ENCODE measurements at regions not wholly inside any gene's neighbourhood (a gene's known extent, or its start where the extent isn't known, plus 50 kb on each side); places are given as distances from the start of the nearest gene placed in this dataset.

DNA sequence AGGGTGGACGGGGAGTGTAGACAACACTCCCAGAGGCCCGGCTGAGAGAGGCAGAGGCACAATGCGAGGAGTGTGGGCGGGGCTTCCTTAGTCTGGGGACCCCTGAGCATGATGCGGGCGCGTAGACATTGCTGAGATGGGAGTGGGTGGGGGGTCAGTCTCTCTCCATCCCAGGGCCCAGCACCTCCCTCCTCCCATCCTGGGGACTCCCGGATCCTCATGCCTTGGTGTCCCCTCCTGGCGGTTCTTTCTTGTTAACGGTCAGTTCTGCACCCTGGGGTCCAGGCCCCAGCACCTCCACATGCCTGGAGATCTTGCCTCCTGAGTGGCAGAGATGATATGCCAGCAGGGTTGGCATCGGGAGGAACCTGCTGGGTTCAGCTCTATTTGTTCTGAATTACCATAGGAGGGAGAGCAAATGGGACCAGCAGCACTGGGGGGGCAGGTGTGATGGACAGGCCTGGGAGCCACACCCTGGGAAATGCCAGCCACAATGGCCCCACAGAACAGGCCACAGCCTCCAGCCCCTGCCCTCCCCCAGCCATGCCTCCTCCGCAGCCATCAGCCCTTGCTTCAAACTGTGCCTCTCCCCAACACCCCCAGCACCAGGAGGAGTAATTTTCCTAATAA lies 55.7 kb downstream of the RTL6 start:
- no peak for DNase-seq (ENCODE audit: low spot score)

DNA sequence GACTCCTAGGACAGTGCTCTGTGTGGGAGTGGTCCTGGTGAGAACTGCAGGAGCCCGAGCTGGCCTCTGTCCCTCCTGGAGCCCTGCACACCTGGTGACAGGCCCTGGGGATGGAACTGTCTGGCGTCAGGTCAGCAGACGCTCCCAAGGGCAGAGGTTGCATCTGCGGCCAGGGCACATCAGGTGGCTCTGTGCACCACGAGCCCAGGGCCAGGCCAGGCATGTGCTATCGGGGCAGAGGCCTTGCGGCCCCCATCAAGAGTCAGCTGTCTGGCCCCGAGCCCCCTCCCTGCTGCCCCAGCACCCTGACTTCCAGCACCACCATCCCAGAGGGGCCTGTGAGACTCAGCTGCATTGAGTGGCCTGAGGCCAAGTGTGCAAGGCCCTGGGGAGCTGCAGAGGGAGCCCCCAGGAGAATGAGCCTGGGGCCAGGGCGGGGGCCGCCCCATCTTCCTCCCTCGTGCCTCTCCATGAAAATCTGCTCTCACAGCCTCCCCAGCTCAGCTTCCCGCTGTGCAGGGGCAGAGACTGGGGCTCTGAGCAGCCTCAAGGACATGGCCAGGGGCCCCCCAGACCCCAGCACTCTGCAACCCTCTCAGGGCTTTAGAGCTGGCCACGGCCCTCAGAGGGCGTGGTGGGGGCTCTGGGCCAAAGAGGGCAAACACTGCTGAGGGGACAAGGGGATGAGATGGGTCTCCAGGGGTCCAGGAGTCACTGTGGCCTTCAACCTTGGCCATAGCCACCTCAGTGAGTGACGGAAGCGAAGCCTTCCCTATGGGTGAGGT lies 56.4 kb downstream of the RTL6 start:
- DNase-seq (ENCODE audit: low spot score) = no peak

DNA sequence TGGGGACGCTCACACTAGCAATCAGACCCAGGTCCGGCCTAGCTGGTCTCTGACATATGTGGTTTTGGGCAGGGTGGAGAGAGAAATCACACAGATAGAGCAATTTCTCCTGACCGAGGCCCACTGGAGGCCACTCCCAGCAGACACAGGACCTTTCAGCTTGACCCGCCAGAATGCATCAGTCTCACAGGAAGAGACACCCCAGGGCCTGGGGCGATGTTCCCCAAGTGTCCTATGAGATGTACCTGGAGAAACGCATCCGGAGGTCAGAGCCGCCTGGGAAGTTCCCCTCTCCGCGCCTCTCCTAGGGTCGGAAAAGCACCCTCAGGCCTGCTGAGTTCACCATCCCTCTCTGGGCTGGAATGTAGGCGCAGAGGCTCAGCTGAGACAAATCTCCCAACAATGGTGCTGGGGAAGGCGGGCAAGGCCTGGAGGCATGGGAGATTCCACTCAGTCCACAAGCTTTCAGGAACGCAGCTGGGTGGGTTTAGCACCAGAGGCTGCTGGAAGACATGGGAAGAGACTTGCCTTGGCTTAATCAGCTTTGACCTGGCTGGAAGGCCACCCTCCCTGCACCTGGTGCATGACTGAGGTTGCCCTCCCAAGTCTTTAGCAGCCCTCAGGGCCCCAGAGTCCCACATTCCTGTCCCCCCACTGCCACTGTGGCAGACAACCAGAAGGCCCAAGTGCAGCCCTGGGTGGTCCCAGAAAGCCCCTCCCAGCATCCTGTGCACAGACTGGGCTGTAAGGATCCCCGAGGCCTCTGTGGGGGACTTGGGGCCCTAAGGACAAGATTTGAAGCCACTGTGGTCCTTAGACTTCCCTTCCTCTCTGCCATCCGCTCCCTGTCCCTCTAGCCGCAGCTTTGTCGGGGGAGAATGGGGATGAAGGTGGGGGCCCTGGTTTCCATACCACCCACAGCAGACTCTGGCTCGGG lies 57.5 kb downstream of the RTL6 start:
- DNase-seq (ENCODE audit: low spot score) = no peak

DNA sequence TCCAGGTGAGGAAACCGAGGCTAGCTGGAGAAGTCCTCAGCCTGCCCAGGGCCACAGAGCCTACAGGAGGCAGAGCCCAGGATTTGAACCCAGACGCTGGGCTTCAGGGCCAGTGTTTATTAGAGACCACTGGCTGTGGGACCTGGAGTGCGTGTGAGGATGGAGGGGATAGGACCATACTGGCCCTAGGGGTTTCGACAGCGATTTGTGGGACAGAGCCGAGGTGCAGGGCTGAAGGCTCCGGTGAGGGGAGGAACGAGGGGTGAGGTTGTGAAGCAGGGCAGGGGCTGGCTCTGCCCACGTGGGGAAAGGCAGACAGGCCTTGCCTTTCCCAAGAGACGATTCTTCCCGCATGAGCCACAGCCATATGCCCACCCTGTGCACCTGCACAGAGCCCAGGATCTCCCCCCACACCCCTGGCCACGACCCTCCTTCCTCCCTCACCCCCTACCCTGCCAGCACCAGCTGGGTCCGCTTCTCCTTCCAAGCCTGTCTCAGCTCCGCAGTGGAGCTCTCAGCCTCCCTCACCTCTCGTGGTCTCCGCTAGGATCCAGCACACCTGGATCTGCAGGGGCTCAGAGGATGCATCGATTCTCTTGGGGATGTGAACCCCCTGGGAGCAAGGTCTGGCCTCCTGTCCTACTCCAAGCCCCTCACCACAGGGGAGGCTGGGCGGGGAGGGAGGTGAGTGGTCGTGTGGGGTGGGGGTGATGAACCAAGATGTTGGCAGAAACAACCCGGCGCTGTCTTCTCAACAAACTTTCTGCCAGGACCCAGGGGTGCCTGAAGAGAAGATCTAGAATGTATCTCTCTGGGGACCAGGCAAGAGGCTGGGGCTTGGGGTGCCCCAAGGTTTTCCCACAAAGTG lies 58.4 kb downstream of the RTL6 start:
- no peak for DNase-seq (ENCODE audit: low spot score)

DNA sequence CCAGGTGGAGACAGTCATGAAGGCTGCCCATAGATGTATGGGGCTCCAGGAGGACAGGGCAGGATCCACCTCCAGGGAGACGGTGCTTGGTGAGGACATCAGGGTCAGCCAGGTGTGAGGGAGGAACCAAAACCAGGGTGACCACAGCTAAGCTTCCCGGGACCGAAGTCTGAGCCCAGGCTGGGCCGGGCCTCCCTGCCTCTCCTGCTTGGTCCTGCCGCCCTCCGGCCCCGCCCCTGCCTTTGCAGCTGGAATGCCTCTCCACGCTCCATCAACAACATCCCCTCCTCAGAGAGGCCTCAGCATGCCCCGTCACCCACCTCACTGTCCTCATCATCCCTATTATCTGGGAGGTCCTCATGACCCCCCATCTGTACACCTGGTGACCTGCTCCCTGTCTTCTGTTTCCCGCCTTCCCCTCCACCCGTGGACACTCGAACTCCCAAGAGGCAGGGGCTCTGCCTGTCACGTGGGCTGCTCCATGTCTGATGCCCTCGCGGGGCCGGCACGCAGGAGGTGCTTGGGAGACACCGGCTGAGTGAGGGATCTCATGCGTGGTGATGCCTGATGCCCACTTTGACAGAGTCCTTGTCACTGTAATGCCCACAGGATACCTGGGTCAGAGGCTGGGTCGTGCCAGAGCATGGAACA lies 59.4 kb downstream of the RTL6 start:
- no peak for DNase-seq (ENCODE audit: low spot score)

DNA sequence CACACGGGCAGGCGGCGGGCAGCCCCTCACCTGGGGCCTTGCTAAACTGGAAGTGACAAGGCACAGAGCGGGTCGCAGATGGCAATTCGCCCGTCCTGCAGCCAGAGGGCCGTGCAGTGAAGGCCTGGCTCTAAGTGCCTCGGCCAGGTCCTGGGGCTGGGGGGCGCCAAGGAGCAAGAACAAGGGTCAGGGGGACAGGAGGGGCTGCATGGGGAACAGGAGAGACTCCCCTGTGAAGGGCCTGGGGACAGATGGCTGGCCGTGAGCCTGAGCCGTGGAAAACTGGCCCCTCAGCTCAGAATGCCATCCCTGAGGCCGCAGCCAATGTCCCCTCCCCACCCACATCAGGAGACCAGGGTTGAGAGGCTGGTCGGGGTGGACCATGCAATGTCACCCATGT lies 60.0 kb downstream of the RTL6 start:
- DNase-seq (ENCODE audit: low spot score) = no peak

DNA sequence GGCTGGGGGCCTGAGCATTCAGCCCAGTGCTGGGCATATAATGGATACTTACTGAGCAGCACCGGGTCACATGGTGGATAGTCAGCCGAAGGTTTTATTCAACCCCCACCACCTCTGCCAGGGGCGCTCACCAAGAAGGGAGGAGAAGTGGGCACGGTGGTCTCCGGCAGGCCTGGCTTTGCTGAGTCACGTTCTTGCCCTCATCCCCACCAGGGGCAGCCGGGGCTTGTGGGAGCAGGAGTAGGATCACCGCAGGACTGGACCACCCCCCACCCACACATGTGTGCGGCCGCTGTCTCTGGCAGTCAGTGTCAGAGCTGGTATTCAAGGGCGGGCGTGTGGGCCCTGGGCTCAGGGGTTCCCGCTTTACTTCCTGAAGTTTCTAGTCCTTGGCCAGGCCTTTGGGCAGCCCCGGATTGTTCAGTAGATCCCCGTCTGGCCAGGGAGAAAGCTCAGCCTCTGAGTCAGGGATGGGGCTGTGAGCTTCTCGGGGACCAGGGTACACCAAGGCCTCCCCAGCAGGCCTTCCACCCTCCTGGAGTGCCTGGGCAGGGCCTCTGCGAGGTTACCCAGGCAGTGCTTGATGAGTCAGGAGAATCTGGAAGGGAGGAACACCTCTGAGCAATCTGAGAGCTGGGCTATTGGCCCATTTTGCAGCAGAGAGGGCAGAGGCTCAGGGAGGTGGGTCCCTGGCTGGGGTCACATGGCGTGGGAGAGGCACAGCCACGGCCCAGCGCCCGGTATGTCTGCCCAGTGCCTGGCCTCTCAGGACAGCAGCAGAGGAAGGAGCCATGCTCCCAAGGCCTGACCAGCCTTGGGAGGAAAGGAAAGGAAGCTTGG lies 60.6 kb downstream of the RTL6 start:
- DNase-seq (ENCODE audit: low spot score) = no peak

DNA sequence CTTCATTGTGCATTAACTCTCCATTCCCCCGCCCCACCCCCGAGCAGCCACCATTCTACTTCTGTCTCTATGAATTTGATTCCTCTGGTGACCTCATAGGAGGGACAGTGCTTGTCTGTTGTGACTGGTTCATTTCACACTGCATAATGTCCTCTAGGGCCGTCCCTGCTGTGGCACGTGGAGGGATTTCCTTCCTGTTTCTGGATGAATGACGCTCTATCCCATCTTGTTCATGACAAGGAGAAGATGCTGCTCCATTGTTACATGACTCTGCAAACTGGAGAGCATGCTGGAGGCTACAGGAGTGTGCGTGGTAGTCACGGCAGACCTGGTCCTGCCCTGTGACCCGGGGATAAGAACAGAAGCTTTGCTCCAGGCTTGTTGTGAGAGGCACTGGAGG lies 61.3 kb downstream of the RTL6 start:
- DNase-seq (ENCODE audit: low spot score) = no peak

DNA sequence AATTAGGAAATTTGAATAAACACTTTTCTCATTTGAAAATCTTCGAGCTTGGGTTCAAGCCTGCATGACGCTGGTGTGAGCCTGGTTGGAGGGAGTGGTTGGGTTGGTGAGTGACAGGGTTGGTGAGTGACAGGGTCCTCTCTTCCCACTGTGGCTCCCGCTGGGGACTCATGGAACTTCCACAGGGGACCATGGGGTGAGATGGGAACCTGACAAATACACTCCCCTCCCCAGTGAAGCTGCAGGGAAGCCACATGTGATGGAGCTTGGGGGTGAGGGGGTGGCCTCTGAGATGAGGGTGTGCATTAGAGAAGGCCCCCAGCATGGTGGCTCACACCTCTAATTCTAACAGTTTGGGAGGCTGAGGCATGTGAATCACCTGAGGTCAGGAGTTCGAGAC lies 66.8 kb downstream of the RTL6 start:
- DNase-seq (ENCODE audit: low spot score) = no peak

DNA sequence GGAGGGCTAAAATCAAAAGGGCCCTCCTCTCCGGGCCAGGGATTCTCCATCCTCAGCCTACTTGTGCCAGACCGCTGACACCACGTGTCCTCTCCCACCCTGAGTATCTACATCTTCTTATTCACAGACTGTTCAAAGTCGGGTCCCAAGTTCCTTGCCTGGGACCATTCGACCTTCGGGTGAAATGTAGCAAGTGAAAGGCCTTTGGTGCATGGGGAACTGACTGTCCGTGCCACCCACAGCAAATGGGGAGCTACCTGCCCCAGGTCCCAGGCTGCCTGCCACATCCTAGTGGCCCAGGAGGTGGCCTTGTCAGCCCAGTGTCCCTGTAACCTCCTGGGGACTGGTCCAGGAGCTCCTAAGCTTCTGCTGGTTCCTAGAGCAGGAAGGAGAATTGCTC lies 67.3 kb downstream of the RTL6 start:
- no peak for DNase-seq (ENCODE audit: low spot score)

DNA sequence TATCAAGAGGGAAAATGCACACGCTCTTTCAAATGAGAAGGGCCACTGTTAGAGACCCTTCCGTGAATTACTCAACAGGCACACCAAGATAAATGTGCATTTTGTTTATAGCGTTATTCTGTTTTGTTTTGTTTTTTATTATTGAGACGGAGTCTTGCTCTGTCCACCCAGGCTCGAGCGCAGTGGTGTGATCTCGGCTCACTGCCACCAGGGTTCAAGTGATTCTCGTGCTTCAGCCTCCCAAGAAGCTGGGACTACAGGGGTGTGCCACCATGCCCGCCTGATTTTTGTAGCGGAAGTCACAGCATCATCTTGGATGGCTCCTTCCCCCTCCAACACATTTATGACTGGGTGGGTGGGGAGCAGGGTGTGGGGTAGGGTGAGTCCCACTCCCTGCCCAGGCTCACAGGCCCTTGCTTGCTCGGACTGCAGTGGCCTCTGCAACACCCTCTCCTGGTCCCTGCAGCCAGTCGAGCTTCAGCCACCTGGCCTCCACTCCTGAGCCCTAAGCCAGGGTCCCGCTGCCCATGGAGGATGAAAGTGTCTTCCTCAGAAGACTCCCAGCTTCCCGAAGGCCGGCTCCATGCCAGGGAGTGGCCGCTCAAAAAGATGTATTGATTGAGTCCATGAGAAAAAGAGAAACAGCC lies 68.0 kb downstream of the RTL6 start:
- DNase-seq (ENCODE audit: low spot score) = no peak

DNA sequence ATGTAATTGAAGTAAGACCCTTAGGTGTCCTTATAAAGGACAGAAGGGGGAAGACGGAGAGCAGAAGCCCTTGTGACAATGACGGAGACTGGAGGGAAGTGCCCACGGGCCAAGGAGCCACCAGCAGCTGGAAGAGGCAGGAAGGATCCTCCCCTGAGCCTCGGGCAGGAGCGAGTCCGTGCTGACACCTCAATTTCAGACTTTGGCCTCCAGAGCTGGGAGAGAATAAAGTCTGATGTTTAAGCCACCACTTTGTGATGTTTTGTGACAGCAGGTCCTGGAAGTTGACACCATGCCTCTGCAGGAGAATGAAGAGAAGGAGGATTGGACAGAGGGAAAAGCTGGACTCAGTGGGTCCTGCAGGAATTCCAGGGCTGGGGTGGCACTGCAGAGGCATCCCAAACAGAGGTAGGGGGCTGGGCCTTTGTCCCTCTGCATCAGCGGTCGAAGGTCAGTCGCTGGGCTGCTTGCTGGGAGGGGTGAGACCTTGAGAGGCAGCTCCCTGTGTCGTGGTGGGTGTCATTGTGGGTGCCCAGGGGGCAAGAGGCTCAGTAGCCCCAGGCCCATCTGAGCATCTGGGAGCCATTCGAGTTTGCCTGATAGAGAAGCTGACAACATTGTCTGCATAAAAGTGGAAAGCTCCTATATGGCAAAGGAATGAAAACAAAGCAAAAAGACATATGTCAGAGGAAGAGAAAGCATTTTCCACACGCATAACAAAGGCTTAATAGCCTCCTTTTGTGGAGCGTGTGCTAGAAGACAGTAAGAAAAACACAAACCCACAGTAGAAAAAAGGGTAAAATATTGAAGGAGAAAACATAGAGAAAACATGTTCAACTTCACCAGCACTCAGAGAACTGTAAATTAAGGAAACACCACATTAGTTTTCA lies 68.8 kb downstream of the RTL6 start:
- DNase-seq (ENCODE audit: low spot score) = no peak

DNA sequence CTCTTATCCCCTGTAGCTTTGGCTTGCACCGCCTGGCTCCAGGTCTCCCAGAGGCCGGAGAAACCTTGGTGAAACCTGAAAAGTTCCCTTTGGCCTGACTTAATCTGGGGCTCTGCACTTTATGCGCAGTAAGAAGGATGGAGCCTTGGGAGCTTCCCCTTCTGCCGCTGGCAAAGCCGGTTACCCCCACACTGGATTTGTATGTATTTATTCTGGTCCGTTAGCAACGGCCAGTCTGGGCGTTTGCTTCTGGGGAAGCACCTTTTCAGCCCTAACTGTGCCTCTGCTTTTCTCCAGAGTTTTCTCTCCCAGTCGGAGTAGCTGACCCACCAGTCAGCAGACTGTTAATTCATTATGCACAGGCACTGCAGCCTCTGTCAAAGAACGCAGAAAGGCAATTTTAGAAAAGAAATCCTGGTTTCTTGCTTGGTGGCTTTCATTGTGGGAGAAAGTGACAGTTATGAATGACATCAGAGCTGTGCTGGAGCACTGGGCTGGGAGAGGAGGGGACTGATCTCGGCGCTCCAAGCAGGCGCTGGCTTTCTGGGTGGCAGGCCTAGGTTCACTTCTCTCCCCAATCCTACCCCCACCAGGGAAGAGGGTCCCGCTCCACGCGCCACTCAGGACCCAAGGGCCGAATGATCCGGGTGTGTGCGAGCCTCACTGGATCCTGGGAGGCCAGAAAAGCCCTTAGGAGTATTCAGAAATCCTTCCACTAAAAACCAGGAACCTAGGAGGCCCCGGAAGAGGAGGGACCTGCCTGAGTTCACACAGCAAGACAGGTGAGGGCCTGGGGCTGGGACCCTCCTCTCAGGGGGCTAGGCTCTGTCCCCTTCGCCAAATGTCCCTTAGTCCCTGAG lies 70.2 kb downstream of the RTL6 start:
- DNase-seq (ENCODE audit: low spot score) = no peak

DNA sequence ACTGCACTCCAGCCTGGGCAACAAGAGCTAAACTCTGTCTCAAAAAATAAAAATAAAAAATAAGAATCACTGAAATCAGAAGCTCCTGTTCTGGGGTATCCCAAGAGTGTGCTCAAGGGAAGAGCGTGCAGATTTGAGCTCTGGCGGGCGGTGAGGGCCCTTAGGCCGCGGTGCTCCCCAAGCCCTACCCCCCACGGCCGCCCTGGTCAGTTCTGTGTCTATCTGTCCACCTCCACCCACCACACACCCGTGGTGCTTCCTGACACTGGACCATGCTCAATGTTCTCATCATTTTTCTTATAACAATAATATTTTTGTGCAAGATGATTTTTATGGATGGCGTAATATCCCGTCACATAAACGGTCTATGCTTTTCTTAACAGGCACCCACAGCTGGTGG lies 71.1 kb downstream of the RTL6 start:
- DNase-seq (ENCODE audit: low spot score) = no peak

DNA sequence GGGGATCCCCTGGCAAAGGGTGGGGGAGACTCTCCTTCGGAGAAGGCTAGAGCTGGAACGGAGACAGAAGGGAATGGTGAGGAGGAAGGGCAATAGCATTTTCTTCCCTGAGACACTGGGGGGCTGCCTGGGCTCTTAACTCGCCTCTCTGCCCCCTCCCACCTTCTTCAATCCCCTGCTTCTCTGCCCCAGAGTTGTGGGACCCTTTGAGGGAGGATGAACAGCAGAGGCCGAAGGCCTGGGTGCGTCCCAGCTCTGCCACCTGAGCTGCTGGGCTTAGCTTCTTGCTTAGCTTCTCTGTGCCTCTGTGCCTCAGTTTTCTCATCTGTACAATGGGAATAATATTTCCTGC lies 72.4 kb downstream of the RTL6 start:
- DNase-seq (ENCODE audit: low spot score) = no peak

DNA sequence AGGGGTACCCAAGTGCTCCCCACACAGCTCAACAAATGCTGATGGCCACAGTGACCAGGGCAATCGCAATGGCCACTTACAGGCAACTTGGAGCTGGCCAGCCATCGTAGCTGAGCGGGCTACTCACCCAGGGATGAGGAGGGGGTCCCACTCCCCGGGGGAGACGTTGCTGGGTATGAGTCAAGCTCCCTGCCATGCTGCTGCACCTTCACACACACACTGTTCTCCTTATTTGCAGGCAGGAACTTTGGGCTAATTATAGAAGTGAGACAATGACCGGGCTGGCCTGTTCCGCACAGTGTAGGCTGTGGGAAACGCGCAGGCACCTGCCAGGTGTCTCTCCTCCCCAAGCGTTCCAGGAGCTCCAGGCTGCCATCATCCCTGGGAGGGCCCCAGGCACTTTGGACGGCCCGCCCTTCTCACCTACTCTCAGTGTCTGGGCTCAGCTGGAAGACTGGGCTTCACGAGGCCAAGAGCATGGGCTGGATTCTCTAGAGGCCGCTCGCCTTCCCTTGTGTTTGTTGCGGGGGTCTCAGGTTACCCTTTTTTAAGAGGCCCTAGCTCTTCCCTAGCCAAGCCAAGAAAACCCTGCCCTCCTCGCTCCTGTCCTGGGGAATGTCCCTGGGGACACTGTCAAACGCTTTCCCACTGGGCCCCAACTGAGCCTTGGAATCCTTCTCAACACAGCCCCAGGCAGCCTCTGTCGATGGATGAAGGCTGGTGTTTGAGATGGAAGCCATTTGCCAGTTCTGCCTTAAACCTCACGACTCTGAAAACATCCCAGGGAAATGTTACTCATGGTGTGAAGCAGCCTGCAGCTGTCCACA lies 73.0 kb downstream of the RTL6 start:
- DNase-seq (ENCODE audit: low spot score) = no peak

DNA sequence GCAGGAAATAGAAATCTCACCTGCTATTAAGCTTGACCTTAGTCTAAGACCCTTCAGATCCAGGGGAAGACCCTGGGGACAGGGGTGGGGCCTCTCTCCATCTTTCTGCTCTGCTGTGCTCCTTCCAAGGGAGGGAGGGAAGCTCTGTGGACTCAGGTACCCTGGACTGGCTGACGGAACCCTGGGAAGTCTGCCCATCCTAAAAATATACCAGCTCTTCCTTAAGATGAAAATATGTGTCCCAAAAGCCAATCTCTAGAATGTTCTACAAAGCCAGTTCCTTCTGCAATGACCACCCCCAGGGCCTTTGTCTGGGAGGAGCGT lies 73.7 kb downstream of the RTL6 start:
- no peak for DNase-seq (ENCODE audit: low spot score)
